Endothelial cell of umbilical vein (primary cell): ENCODE measurements at regions not wholly inside any gene's neighbourhood (a gene's known extent, or its start where the extent isn't known, plus 50 kb on each side); places are given as distances from the start of the nearest gene placed in this dataset.

ENCODE experiments used
- BruUV-seq: library from RNA; stranded (reverse); fragments of 400-500 nt; replicated peaks from 2 replicates; lab custom pipeline; 2021; lab: Mats Ljungman, UMichigan
- CTCF ChIA-PET: fragments of 300-600, 350-600 bp; sonication (Branson Sonifier 250); formaldehyde crosslinking; loops from one replicate; lab custom pipeline; 2021; ENCODE audit warnings: antibody characterized with exemption, inconsistent platforms; lab: Charles Lee
- POLR2A ChIA-PET: fragments of 300-600, 350-600 bp; sonication (Branson Sonifier 250); formaldehyde crosslinking; loops from one replicate; lab custom pipeline; 2021; ENCODE audit warnings: antibody characterized with exemption, inconsistent platforms; lab: Charles Lee
- DNase-seq: peaks from one replicate; pipeline ENCODE4 v3.0.0-alpha.2; 2011; ENCODE audit warnings: low read depth, low spot score
- FAIRE-seq: peaks from 2 replicates; lab custom pipeline; 2011; peaks lifted over from hg19 to GRCh38; lab: Jason Lieb, UNC
- H2AFZ ChIP-seq: 2 replicates; pipeline ENCODE4 v1.6.0; 2012; ENCODE audit warnings: low read depth, low read length, control low read depth, inconsistent platforms
- H3K27ac ChIP-seq: 2 replicates; pipeline ENCODE4 v1.5.1; 2011; ENCODE audit warnings: low read depth, mild to moderate bottlenecking, control low read depth, low read length, moderate library complexity; ENCODE audit not compliant: insufficient read depth
- H3K27me3 ChIP-seq, 2 experiments: 2 replicates each; pipeline versions ENCODE4 v1.6.0 to v1.6.1; 2011; ENCODE audit warnings: low read length in 2 of 2, mixed read lengths in 1 of 2; ENCODE audit not compliant: control insufficient read depth in 2 of 2, insufficient read depth in 2 of 2
- H3K36me3 ChIP-seq, 2 experiments: 2 replicates in 1 of 2; 3 replicates in 1 of 2; pipeline ENCODE4 v1.5.1; 2011; ENCODE audit warnings: low read length in 2 of 2, mild to moderate bottlenecking in 1 of 2, moderate library complexity in 1 of 2; ENCODE audit not compliant: control insufficient read depth in 2 of 2, insufficient read depth in 2 of 2; ENCODE audit errors: extremely low read depth in 1 of 2
- H3K4me1 ChIP-seq: 3 replicates; pipeline ENCODE4 v1.5.1; 2011; ENCODE audit warnings: mild to moderate bottlenecking, low read length; ENCODE audit not compliant: control insufficient read depth, insufficient read depth; ENCODE audit errors: extremely low read depth
- H3K4me2 ChIP-seq: 2 replicates; pipeline ENCODE4 v1.6.1; 2011; ENCODE audit warnings: low read length, control low read depth, mixed read lengths; ENCODE audit not compliant: insufficient read depth
- H3K4me3 ChIP-seq, 3 experiments: fragments of 200-600 bp in 1 of 3; sonication (generic), shearing (Covaris generic) in 1 of 3; replicated peaks in 1 of 3; 2 replicates each; pipeline ENCODE4 v1.5.1; 2011 to 2016; ENCODE audit warnings: control low read depth in 3 of 3, low read length in 3 of 3, mild to moderate bottlenecking in 2 of 3, inconsistent platforms in 1 of 3, low read depth in 1 of 3, moderate library complexity in 1 of 3; ENCODE audit not compliant: insufficient read depth in 1 of 3
- H3K79me2 ChIP-seq: 2 replicates; pipeline ENCODE4 v1.6.0; 2012; ENCODE audit warnings: low read length, inconsistent platforms; ENCODE audit not compliant: control insufficient read depth, insufficient read depth
- H3K9ac ChIP-seq: replicated peaks from 2 replicates; pipeline ENCODE3; 2011; ENCODE audit warnings: low read length, control low read depth; ENCODE audit not compliant: insufficient read depth; ENCODE audit errors: extremely low read depth
- H3K9me1 ChIP-seq: replicated peaks from 3 replicates; pipeline ENCODE4 v1.6.0; 2011; ENCODE audit warnings: mild to moderate bottlenecking, low read length; ENCODE audit not compliant: control insufficient read depth, insufficient read depth; ENCODE audit errors: extremely low read depth
- H3K9me3 ChIP-seq: replicated peaks from 2 replicates; pipeline ENCODE4 v1.5.1; 2012; ENCODE audit warnings: low read length, inconsistent platforms; ENCODE audit not compliant: control insufficient read depth, insufficient read depth
- H4K20me1 ChIP-seq: replicated peaks from 2 replicates; pipeline ENCODE3; 2011; ENCODE audit warnings: mild to moderate bottlenecking, low read length; ENCODE audit not compliant: control insufficient read depth, insufficient read depth; ENCODE audit errors: extremely low read depth
- EZH2 ChIP-seq: IDR thresholded peaks from 2 replicates; pipeline ENCODE4 v1.6.1; 2012; ENCODE audit warnings: borderline replicate concordance, low read depth, mild to moderate bottlenecking, moderate library complexity, low read length, inconsistent platforms; ENCODE audit not compliant: severe bottlenecking
- FOS ChIP-seq: IDR thresholded peaks from 2 replicates; pipeline ENCODE4 v1.6.1; 2011; ENCODE audit warnings: mild to moderate bottlenecking, low read length, moderate library complexity, borderline replicate concordance; ENCODE audit not compliant: insufficient read depth
- GATA2 ChIP-seq: IDR thresholded peaks from 2 replicates; pipeline ENCODE4 v1.7.0; 2011; ENCODE audit warnings: low read depth, mild to moderate bottlenecking, moderate library complexity, mixed read lengths, low read length; ENCODE audit not compliant: insufficient read length, insufficient read depth
- JUN ChIP-seq: IDR thresholded peaks from 2 replicates; pipeline ENCODE4 v1.6.1; 2011; ENCODE audit warnings: borderline replicate concordance, low read depth; ENCODE audit not compliant: insufficient read length, insufficient read depth
- MAX ChIP-seq: IDR thresholded peaks from 2 replicates; pipeline ENCODE4 v1.6.1; 2011; ENCODE audit not compliant: insufficient read depth, insufficient read length
- MYC ChIP-seq: IDR thresholded peaks from one replicate; pipeline ENCODE4 v1.6.1; 2011; ENCODE audit warnings: mild to moderate bottlenecking, low read depth, low read length
- POLR2A ChIP-seq: IDR thresholded peaks from 2 replicates; pipeline ENCODE4 v1.6.1; 2012; ENCODE audit warnings: low read depth, mild to moderate bottlenecking, control low read depth, low read length
- POLR2AphosphoS5 ChIP-seq: IDR thresholded peaks from 2 replicates; pipeline ENCODE4 v1.6.1; 2012; ENCODE audit warnings: low read depth, mild to moderate bottlenecking, control low read depth, low read length, moderate library complexity; ENCODE audit not compliant: insufficient read depth
- dilution Hi-C: fragments of 300-500 bp; cut with MboI; formaldehyde crosslinking; loops from one replicate; pipeline ENCODE4 v1.15.0; 2019; ENCODE audit warnings: low sequenced_read_pairs; ENCODE audit not compliant: extremely low pct_ligation_motif_present
- intact Hi-C: fragments of 100-400 bp; cut with micrococcal nuclease; formaldehyde crosslinking; loops from one replicate; pipeline ENCODE4 v1.10.0; 2022
- TF ChIP-seq, protein P1 (sequence below), 2 donors: IDR thresholded peaks; 1 replicate in 1 of 2; 2 replicates in 1 of 2; pipeline ENCODE4 v1.5.1; 2011; ENCODE audit warnings: low read length in 2 of 2, mild to moderate bottlenecking in 2 of 2, moderate library complexity in 2 of 2, control low read depth in 1 of 2, inconsistent platforms in 1 of 2, low read depth in 1 of 2; ENCODE audit not compliant: insufficient read depth in 1 of 2; ENCODE audit errors: extremely low read depth in 1 of 2

GRCh38 chr1:242634732-242635131 is 110.2 kb upstream of the PLD5 start:
- Histone ChIP-seq H3K4me1 (no peaks in the 10 kb centered on the region), H3K9me3 (no peaks in the 10 kb centered on the region), H2AFZ (no peak overlapping the region), H3K9ac (no peak overlapping the region), H3K27ac (no peak overlapping the region), H3K79me2 (no peaks in the 10 kb centered on the region), H4K20me1 (no peaks in the 10 kb centered on the region), H3K27me3 (no peaks in the 10 kb centered on the region), H3K9me1 (no peaks in the 10 kb centered on the region), H3K4me3 (no peak overlapping the region), H3K36me3 (no peaks in the 10 kb centered on the region), H3K4me2 (no peak overlapping the region)
- no TSS peak for BruUV-seq
- CTCF ChIA-PET = no interaction called here
- intact Hi-C loops (no loop called here), dilution Hi-C loops (no loop called here)
- TF ChIP-seq GATA2 (no peak), JUN (no peak)
- DNase-seq (no peak), FAIRE-seq (no peak)
- POLR2A ChIA-PET = no interaction called here

DNA sequence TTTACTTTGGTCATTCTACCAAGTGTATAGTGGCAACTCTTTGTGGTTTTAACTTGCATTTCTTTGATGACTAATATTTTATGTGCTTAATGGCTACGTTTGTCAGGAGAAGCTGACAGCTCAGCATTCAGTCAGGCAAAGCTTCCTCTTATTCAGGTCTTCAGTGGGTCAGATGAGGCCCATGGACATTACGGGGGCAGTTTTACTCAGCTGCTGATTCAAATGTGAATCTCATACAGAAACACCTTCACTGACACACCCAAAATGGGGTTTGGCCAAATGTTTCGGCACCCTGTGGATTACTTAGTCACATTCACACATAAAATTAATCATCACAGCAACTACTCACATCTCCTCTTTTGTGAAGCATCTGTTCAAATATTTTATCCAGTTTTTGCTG is 104.9 kb upstream of the PLD5 start:
- no peaks in the 10 kb centered on the region for H3K4me1 ChIP-seq
- no TSS peak for BruUV-seq
- TF ChIP-seq JUN (no peak), FOS (no peak), POLR2A (no peak), POLR2AphosphoS5 (no peak), EZH2 (no peak), GATA2 (no peak), MAX (no peak), MYC (no peak)
- TF ChIP-seq, protein P1, sequence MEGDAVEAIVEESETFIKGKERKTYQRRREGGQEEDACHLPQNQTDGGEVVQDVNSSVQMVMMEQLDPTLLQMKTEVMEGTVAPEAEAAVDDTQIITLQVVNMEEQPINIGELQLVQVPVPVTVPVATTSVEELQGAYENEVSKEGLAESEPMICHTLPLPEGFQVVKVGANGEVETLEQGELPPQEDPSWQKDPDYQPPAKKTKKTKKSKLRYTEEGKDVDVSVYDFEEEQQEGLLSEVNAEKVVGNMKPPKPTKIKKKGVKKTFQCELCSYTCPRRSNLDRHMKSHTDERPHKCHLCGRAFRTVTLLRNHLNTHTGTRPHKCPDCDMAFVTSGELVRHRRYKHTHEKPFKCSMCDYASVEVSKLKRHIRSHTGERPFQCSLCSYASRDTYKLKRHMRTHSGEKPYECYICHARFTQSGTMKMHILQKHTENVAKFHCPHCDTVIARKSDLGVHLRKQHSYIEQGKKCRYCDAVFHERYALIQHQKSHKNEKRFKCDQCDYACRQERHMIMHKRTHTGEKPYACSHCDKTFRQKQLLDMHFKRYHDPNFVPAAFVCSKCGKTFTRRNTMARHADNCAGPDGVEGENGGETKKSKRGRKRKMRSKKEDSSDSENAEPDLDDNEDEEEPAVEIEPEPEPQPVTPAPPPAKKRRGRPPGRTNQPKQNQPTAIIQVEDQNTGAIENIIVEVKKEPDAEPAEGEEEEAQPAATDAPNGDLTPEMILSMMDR (IDR thresholded peaks at IDR 0.05; ENCODE audit: extremely low read depth in 1 of 2, insufficient read depth in 1 of 2, low read depth in 1 of 2, low read length in 2 of 2) = no peak
- peaks cover 4% of the 10 kb centered on the region for H3K9me3 ChIP-seq
- H3K27ac ChIP-seq = no peak overlapping the region
- H4K20me1 ChIP-seq = no peaks in the 10 kb centered on the region
- dilution Hi-C loops = no loop called here
- no peak overlapping the region for H2AFZ ChIP-seq
- intact Hi-C loops = no loop called here
- FAIRE-seq (no peak), DNase-seq (no peak)
- H3K4me2 ChIP-seq = no peak overlapping the region
- ChIA-PET POLR2A (no interaction called here), CTCF (no interaction called here)
- H3K4me3 ChIP-seq = no peak overlapping the region
- H3K9ac ChIP-seq = no peak overlapping the region
- no peaks in the 10 kb centered on the region for H3K9me1 ChIP-seq
- H3K79me2 ChIP-seq = no peaks in the 10 kb centered on the region
- H3K36me3 ChIP-seq = no peaks in the 10 kb centered on the region
- H3K27me3 ChIP-seq = no peaks in the 10 kb centered on the region
